Activated B cell treated with CpG ODN at 0.5 μM for 24 hours (primary cell): ENCODE measurements at regions not wholly inside any gene's neighbourhood (a gene's known extent, or its start where the extent isn't known, plus 50 kb on each side); places are given as distances from the start of the nearest gene placed in this dataset.

Experiments used
- ATAC-seq: fragments of 200-7000 bp; cut with Tn5 transposase; one replicate; pipeline ENCODE4 v1.10.0; 2021; ENCODE audit warnings: low read depth, mild to moderate bottlenecking, moderate library complexity
- CTCF ChIA-PET: fragments of 350-600 bp; sonication (Branson Sonifier 250); formaldehyde crosslinking; loops from one replicate; lab custom pipeline; 2021; ENCODE audit warnings: antibody characterized with exemption; lab: Charles Lee
- POLR2A ChIA-PET: fragments of 350-600 bp; sonication (Branson Sonifier 250); formaldehyde crosslinking; loops from one replicate; lab custom pipeline; 2021; ENCODE audit warnings: antibody characterized with exemption; lab: Charles Lee
- DNase-seq: peaks from one replicate; pipeline ENCODE4 v3.0.0; 2022
- H3K27ac Mint-ChIP-seq: one replicate; pipeline ENCODE4 v1.8.0; 2020; ENCODE audit warnings: mixed read lengths
- H3K27me3 Mint-ChIP-seq: one replicate; pipeline ENCODE4 v1.8.0; 2021; ENCODE audit warnings: mixed read lengths
- H3K36me3 Mint-ChIP-seq: one replicate; pipeline ENCODE4 v1.8.0; 2021; ENCODE audit warnings: low read depth, mixed read lengths
- H3K4me1 Mint-ChIP-seq: one replicate; pipeline ENCODE4 v1.8.0; 2021; ENCODE audit warnings: mixed read lengths
- H3K4me3 Mint-ChIP-seq: one replicate; pipeline ENCODE4 v1.8.0; 2020; ENCODE audit warnings: mild to moderate bottlenecking, mixed read lengths
- H3K9me3 Mint-ChIP-seq: one replicate; pipeline ENCODE4 v1.8.0; 2020; ENCODE audit warnings: mixed read lengths
- intact Hi-C: fragments of 100-400 bp; cut with micrococcal nuclease; formaldehyde crosslinking; loops from one replicate; pipeline ENCODE4 v1.15.1; 2024
- TF ChIP-seq, protein P1 (sequence below): fragments of 200-600 bp; IDR thresholded peaks from one replicate; pipeline ENCODE4 v1.8.0; 2022; ENCODE audit warnings: antibody characterized with exemption, mild to moderate bottlenecking

DNA sequence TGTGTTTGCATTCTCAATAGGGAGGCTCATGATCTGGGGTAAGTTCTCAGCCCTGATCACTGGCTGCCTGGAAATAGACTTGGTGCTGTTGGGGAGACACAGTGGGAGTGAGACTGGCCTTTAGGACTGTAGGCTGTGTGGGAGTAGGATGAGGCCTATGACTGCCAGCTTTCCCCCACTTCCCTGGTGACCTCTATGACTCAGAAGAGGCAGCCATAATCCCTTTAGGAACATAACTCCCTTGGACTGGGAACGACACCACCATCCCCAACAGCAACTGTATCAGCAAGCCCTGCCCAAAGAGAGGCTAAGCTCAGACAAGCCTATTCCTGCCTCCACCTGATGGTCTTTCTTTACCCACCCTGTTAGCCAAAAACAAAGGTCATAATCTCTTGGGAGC, 91.3 kb downstream of the SUCNR1 start:
- TF ChIP-seq, protein P1, sequence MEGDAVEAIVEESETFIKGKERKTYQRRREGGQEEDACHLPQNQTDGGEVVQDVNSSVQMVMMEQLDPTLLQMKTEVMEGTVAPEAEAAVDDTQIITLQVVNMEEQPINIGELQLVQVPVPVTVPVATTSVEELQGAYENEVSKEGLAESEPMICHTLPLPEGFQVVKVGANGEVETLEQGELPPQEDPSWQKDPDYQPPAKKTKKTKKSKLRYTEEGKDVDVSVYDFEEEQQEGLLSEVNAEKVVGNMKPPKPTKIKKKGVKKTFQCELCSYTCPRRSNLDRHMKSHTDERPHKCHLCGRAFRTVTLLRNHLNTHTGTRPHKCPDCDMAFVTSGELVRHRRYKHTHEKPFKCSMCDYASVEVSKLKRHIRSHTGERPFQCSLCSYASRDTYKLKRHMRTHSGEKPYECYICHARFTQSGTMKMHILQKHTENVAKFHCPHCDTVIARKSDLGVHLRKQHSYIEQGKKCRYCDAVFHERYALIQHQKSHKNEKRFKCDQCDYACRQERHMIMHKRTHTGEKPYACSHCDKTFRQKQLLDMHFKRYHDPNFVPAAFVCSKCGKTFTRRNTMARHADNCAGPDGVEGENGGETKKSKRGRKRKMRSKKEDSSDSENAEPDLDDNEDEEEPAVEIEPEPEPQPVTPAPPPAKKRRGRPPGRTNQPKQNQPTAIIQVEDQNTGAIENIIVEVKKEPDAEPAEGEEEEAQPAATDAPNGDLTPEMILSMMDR: no peak
- H3K36me3 Mint-ChIP-seq: no peaks in the 10 kb centered on the region
- CTCF ChIA-PET: no interaction called here
- no peak overlapping the region for H3K27ac Mint-ChIP-seq
- ATAC-seq: no peak
- no peaks in the 10 kb centered on the region for H3K4me1 Mint-ChIP-seq
- peaks cover 8% of the 10 kb centered on the region for H3K9me3 Mint-ChIP-seq
- DNase-seq: no peak
- peaks cover 8% of the 10 kb centered on the region for H3K27me3 Mint-ChIP-seq
- no peak overlapping the region for H3K4me3 Mint-ChIP-seq
- intact Hi-C loops: no loop called here
- POLR2A ChIA-PET: no interaction called here

DNA sequence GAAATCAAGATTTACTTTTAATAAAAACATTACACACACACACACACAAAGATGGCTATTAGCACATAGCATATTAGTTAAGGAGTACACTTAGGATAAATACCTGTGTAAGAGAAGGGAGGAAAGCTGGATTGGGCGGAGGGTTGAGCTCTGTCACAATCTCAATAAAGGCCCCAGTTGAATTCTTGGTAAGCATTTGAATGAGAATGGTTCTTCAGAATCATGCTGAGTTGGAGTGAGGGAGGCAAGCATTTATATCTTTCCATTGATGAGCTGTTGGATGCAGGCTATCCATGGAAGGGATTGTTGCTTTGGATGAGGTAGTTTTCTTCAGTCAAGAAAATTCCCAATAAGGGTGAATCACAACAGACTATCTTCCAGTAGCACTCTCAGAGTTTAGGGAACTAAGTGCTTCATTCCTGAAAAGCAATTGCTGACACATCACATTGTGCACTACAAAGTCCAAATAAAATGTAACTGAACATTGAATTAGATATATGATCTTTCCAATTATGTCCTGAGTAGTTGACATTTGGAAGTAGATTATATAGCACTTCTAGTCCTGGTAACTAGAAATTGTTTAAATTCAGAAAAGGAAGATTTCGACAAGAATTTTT, 95.7 kb downstream of the SUCNR1 start:
- DNase-seq (no peak), ATAC-seq (no peak)
- CTCF ChIA-PET: no interaction called here
- Mint-ChIP-seq H3K36me3 (no peaks in the 10 kb centered on the region), H3K27me3 (peaks cover 11% of the 10 kb centered on the region), H3K27ac (no peak overlapping the region), H3K9me3 (peaks cover 8% of the 10 kb centered on the region), H3K4me1 (no peaks in the 10 kb centered on the region), H3K4me3 (no peak overlapping the region)
- POLR2A ChIA-PET: no interaction called here
- intact Hi-C loops: no loop called here
- TF ChIP-seq, protein P1: no peak

DNA sequence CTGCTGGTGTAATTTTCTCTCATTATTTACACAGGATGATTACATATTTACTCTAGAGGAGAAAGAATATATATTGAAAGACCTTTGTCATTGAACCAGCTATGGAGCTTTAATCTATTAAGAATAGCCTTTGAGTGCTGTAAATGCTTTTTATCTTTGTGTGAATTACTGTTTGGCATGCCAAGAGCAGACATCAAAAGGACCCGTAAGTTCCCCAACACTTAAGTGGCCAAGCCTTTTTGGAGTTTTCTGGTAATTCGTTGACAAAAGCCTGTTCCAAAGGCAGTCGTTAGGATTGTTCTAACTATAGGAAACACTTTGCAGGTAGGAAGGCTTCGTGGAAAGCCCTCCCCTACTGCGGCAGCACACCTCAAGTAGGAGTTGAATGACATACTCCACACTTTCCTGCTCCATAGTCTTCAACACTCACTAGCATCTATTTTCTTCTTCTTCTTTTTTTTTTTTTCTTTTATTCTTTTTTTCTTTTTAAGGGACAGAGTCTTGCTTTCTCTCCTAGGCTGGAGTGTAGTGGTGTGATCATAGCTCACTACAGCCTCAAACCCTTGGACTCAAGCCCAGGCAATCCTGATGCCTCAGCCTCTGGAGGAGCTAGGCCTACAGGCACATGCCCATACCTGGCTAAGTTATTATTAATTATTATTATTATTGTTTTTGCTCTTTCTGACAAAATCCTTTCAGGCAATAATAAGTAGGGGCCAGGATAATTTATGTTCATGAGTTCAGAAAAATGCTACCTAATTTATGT, 98.6 kb downstream of the SUCNR1 start:
- ATAC-seq (no peak), DNase-seq (no peak)
- CTCF ChIA-PET: no interaction called here
- peaks cover 8% of the 10 kb centered on the region for H3K9me3 Mint-ChIP-seq
- H3K4me1 Mint-ChIP-seq: no peaks in the 10 kb centered on the region
- POLR2A ChIA-PET: no interaction called here
- intact Hi-C loops: no loop called here
- TF ChIP-seq, protein P1: no peak
- no peak overlapping the region for H3K27ac Mint-ChIP-seq
- no peaks in the 10 kb centered on the region for H3K36me3 Mint-ChIP-seq
- peaks cover 2% of the 10 kb centered on the region for H3K27me3 Mint-ChIP-seq
- H3K4me3 Mint-ChIP-seq: no peak overlapping the region

DNA sequence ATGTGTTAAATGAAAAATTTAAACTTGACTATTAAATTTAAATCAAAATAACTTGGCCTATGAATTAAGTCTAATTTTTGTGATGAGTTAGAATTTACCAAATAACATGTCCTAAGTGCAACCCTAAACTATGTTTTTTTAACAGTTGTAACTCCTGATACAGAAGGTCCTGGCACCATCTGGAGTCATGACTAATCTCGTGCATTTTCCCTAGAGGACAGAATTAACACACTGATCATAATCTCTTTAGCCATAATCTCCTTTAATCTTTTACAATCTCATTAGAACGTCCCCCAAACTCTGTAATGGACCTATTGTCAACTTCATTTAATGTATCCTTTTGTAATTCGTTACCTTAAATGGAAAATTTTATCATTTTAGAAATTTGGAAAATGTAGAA, 100.6 kb downstream of the SUCNR1 start:
- TF ChIP-seq, protein P1: no peak
- no peaks in the 10 kb centered on the region for H3K36me3 Mint-ChIP-seq
- ATAC-seq: no peak
- ChIA-PET CTCF (no interaction called here), POLR2A (no interaction called here)
- no peak overlapping the region for H3K27ac Mint-ChIP-seq
- DNase-seq: no peak
- peaks cover 6% of the 10 kb centered on the region for H3K27me3 Mint-ChIP-seq
- no peaks in the 10 kb centered on the region for H3K4me1 Mint-ChIP-seq
- no peak overlapping the region for H3K4me3 Mint-ChIP-seq
- H3K9me3 Mint-ChIP-seq: peaks cover 3% of the 10 kb centered on the region
- intact Hi-C loops: no loop called here

DNA sequence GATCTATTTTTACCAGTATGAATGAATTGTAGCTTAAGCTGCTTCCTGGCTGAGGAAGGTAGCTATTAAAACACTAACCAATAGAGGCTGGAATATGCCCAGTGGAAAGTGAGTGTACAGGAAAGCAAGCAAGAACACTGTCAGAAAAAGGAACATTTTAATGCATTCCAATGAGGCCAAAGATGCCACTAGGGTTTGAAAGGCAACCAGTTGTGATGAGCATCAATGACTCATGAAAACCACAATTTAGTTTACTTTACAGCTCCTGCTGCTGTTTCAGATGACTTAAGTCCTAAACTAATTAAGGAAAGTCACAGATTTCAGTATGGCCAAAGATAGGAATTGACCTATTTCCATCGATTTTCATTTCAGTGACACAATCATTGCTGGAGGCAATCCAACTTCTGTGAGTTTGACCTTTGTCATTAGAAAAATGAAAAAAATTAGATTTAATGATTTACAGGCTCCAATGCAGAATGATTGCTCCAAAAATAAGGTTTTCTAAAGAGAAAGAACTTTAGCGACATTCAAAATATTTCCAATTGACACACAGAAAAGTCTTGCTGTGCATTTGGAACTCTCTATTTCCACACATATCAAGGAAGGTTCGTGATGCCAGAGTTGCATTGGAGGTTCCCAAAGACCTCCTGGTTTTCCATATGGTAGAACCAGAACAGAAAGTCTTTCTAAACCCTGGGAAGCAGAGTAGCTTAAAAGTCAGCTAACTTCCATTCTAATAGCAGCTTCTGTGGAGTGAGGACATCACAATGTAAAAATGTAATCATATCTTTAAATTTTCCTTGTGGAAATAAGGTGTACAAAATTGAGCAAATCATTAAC, 103.0 kb downstream of the SUCNR1 start:
- CTCF ChIA-PET: no interaction called here
- Mint-ChIP-seq H3K4me3 (no peak overlapping the region), H3K27me3 (peaks cover 6% of the 10 kb centered on the region), H3K27ac (no peak overlapping the region), H3K4me1 (no peaks in the 10 kb centered on the region), H3K9me3 (peaks cover 3% of the 10 kb centered on the region), H3K36me3 (no peaks in the 10 kb centered on the region)
- no peak for DNase-seq
- ATAC-seq: no peak
- POLR2A ChIA-PET: no interaction called here
- intact Hi-C loops: no loop called here
- TF ChIP-seq, protein P1: no peak
